Upper lobe of left lung (tissue), 6 donors: ENCODE measurements at regions not wholly inside any gene's neighbourhood (a gene's known extent, or its start where the extent isn't known, plus 50 kb on each side); places are given as distances from the start of the nearest gene placed in this dataset.

Experiments
- ATAC-seq, 2 donors: fragments of 200-7000 bp; cut with Tn5 transposase; one replicate each; pipeline ENCODE4 v1.9.1; 2022; ENCODE audit warnings: mild to moderate bottlenecking in 2 of 2, moderate library complexity in 2 of 2; ENCODE audit not compliant: low FRiP score in 2 of 2
- DNase-seq, 2 donors: peaks; one replicate each; pipeline ENCODE4 v3.0.0-alpha.2; 2019 to 2020
- H3K27ac ChIP-seq, 4 donors: fragments of 200-600 bp; sonication (generic); one replicate each; pipeline ENCODE4 v1.5.1; 2016 to 2019
- H3K27me3 ChIP-seq, 4 donors: fragments of 200-600 bp; sonication (generic); one replicate each; pipeline ENCODE4 v1.5.1; 2017 to 2019
- H3K36me3 ChIP-seq, 4 donors: fragments of 200-600 bp; sonication (generic); one replicate each; pipeline ENCODE4 v1.5.1; 2016 to 2019
- H3K4me1 ChIP-seq, 4 donors: fragments of 200-600 bp; sonication (generic); one replicate each; pipeline ENCODE4 v1.5.1; 2018 to 2019
- H3K4me3 ChIP-seq, 4 donors: fragments of 200-600 bp; sonication (generic); one replicate each; pipeline ENCODE4 v1.5.1; 2017 to 2019; ENCODE audit warnings: mild to moderate bottlenecking in 2 of 4, moderate library complexity in 1 of 4
- H3K9me3 ChIP-seq, 4 donors: fragments of 200-600 bp; sonication (generic); one replicate each; pipeline ENCODE4 v1.5.1; 2018 to 2019
- EP300 ChIP-seq, 4 donors: sonication (generic); formaldehyde crosslinking; IDR thresholded peaks; one replicate each; pipeline ENCODE4 v1.5.1; 2017; ENCODE audit warnings: antibody characterized with exemption in 4 of 4, control low read depth in 2 of 4
- POLR2A ChIP-seq, 4 donors: fragments of 450-650 bp; IDR thresholded peaks; one replicate each; pipeline ENCODE4 v1.5.1; 2016 to 2017; ENCODE audit warnings: antibody characterized with exemption in 4 of 4, mild to moderate bottlenecking in 2 of 4
- POLR2AphosphoS5 ChIP-seq, 2 donors: sonication (generic); formaldehyde crosslinking; IDR thresholded peaks; one replicate each; pipeline ENCODE4 v1.5.1; 2017; ENCODE audit warnings: antibody characterized with exemption in 2 of 2
- WGBS, 2 donors: methylation state at CpG; one replicate each; pipeline ENCODE4 v1.1.5; 2017 to 2018; 5-methylcytosine and 5-hydroxymethylcytosine counted together
- TF ChIP-seq, protein P1 (sequence below), 6 experiments: fragments of 450-650 bp in 4 of 6; fragments of 200-600 bp in 2 of 6; sonication (generic) in 2 of 6; IDR thresholded peaks; one replicate each; pipeline ENCODE4 v1.5.1; 2016 to 2019; ENCODE audit warnings: antibody characterized with exemption in 6 of 6
- donor health status: DM: no; HTN: no; CAD: no; lungs with moderate emphysema.
- donor health status: DM: no; HTN: yes; CAD: no; lungs with severe emphysema.

DNA sequence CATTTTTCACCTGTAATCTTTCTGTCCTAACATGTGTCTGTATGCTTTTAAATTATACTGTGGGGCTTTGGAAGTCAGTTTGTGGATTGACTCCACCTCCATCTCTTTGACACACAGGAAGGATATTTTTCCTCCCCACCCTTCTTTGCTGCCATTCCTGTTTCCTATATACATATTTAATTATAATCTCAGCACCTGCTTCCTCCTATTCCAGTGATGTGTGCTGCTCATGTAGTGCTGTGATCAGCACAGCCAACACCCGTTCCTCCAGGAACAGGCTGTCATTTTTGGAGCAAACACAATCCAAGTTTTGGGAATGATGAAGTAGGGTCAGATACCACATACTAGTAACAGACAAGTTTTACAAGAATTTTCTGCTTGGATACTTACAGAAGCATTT lies 135.0 kb upstream of the PRPS1L1 start:
- DNase-seq, result no peak
- WGBS, 2 donors, result 46 to 56% methylated on average over 1 of the region's 1 CpG

GRCh38 chr7:18163091-18163490 lies 135.4 kb upstream of the PRPS1L1 start:
- TF ChIP-seq POLR2AphosphoS5 (IDR thresholded peaks at IDR 0.05), result no peak
- TF ChIP-seq, protein P1, sequence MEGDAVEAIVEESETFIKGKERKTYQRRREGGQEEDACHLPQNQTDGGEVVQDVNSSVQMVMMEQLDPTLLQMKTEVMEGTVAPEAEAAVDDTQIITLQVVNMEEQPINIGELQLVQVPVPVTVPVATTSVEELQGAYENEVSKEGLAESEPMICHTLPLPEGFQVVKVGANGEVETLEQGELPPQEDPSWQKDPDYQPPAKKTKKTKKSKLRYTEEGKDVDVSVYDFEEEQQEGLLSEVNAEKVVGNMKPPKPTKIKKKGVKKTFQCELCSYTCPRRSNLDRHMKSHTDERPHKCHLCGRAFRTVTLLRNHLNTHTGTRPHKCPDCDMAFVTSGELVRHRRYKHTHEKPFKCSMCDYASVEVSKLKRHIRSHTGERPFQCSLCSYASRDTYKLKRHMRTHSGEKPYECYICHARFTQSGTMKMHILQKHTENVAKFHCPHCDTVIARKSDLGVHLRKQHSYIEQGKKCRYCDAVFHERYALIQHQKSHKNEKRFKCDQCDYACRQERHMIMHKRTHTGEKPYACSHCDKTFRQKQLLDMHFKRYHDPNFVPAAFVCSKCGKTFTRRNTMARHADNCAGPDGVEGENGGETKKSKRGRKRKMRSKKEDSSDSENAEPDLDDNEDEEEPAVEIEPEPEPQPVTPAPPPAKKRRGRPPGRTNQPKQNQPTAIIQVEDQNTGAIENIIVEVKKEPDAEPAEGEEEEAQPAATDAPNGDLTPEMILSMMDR (IDR thresholded peaks at IDR 0.05), result no peak
- TF ChIP-seq EP300 (IDR thresholded peaks at IDR 0.05), result no peak
- TF ChIP-seq POLR2A (IDR thresholded peaks at IDR 0.05), result no peak
- H3K27me3 ChIP-seq, result no peaks in the 10 kb centered on the region
- ATAC-seq (no peak), DNase-seq (no peak)
- no peaks in the 10 kb centered on the region for H3K4me1 ChIP-seq
- H3K27ac ChIP-seq, result no peak overlapping the region
- H3K36me3 ChIP-seq, result no peaks in the 10 kb centered on the region
- no peaks in the 10 kb centered on the region for H3K9me3 ChIP-seq
- 84 to 97% methylated on average over 3 of the region's 3 CpGs for WGBS, 2 donors
- no peak overlapping the region for H3K4me3 ChIP-seq

More for the DNA sequence above, 135.0 kb upstream of the PRPS1L1 start:
- Histone ChIP-seq H3K36me3 (no peaks in the 10 kb centered on the region), H3K27me3 (no peaks in the 10 kb centered on the region), H3K4me1 (no peaks in the 10 kb centered on the region), H3K9me3 (no peaks in the 10 kb centered on the region), H3K27ac (no peak overlapping the region), H3K4me3 (no peak overlapping the region)
- ATAC-seq, result no peak
- TF ChIP-seq, protein P1 (IDR thresholded peaks at IDR 0.05), result no peak
- TF ChIP-seq POLR2A (IDR thresholded peaks at IDR 0.05) (no peak), POLR2AphosphoS5 (IDR thresholded peaks at IDR 0.05) (no peak), EP300 (IDR thresholded peaks at IDR 0.05) (no peak)

- H3K27me3 ChIP-seq, result no peaks in the 10 kb centered on the region
- H3K4me1 ChIP-seq, result no peaks in the 10 kb centered on the region
- no peak for DNase-seq
- ATAC-seq, result no peak
- H3K4me3 ChIP-seq, result no peak overlapping the region
- TF ChIP-seq POLR2A (IDR thresholded peaks at IDR 0.05), result no peak
- TF ChIP-seq POLR2AphosphoS5 (IDR thresholded peaks at IDR 0.05), result no peak
- no peak for TF ChIP-seq EP300 (IDR thresholded peaks at IDR 0.05)
- TF ChIP-seq, protein P1 (IDR thresholded peaks at IDR 0.05), result no peak
- H3K9me3 ChIP-seq, result no peaks in the 10 kb centered on the region
- WGBS, 2 donors, result 58 to 88% methylated on average over 1 of the region's 1 CpG
- H3K36me3 ChIP-seq, result no peaks in the 10 kb centered on the region
- no peak overlapping the region for H3K27ac ChIP-seq
Observed at GRCh38 chr7:18165166-18165565, 137.5 kb upstream of the PRPS1L1 start.

GRCh38 chr7:18166002-18166401 lies 138.4 kb upstream of the PRPS1L1 start:
- Histone ChIP-seq H3K9me3 (no peaks in the 10 kb centered on the region), H3K27me3 (no peaks in the 10 kb centered on the region), H3K4me3 (no peak overlapping the region), H3K36me3 (no peaks in the 10 kb centered on the region), H3K4me1 (no peaks in the 10 kb centered on the region), H3K27ac (no peak overlapping the region)
- ATAC-seq (no peak), DNase-seq (no peak)
- TF ChIP-seq EP300 (IDR thresholded peaks at IDR 0.05) (no peak), POLR2AphosphoS5 (IDR thresholded peaks at IDR 0.05) (no peak), POLR2A (IDR thresholded peaks at IDR 0.05) (no peak)
- TF ChIP-seq, protein P1 (IDR thresholded peaks at IDR 0.05), result no peak
- WGBS, 2 donors, result 90 to 92% methylated on average over 3 of the region's 3 CpGs

- no peaks in the 10 kb centered on the region for H3K9me3 ChIP-seq
- no peaks in the 10 kb centered on the region for H3K36me3 ChIP-seq
- no peak overlapping the region for H3K27ac ChIP-seq
- H3K27me3 ChIP-seq, result no peaks in the 10 kb centered on the region
- ATAC-seq (no peak), DNase-seq (no peak)
- no peaks in the 10 kb centered on the region for H3K4me1 ChIP-seq
- WGBS, 2 donors, result 94 to 100% methylated on average over 1 of the region's 1 CpG
- no peak for TF ChIP-seq POLR2A (IDR thresholded peaks at IDR 0.05)
- TF ChIP-seq, protein P1 (IDR thresholded peaks at IDR 0.05), result no peak
- no peak for TF ChIP-seq EP300 (IDR thresholded peaks at IDR 0.05)
- TF ChIP-seq POLR2AphosphoS5 (IDR thresholded peaks at IDR 0.05), result no peak
- H3K4me3 ChIP-seq, result no peak overlapping the region
Observed at GRCh38 chr7:18167815-18168214, 140.2 kb upstream of the PRPS1L1 start.
